Keratinocyte (primary cell): ENCODE measurements at regions not wholly inside any gene's neighbourhood (a gene's known extent, or its start where the extent isn't known, plus 50 kb on each side); places are given as distances from the start of the nearest gene placed in this dataset.

ENCODE experiments used
- EZH2 ChIP-seq: IDR thresholded peaks from one replicate; pipeline ENCODE4 v1.6.1; 2012; ENCODE audit warnings: inconsistent platforms, mild to moderate bottlenecking, low read length, moderate library complexity
- TF ChIP-seq, protein P1 (sequence below), 3 experiments: IDR thresholded peaks in 1 of 3; conservative IDR thresholded peaks in 1 of 3; optimal IDR thresholded peaks in 1 of 3; 2 replicates in 2 of 3; 3 replicates in 1 of 3; pipeline versions ENCODE3 to v1.5.1; 2011; ENCODE audit warnings: low read length in 3 of 3, mild to moderate bottlenecking in 3 of 3, moderate library complexity in 2 of 3, control low read depth in 1 of 3, inconsistent platforms in 1 of 3; ENCODE audit not compliant: insufficient read depth in 2 of 3; ENCODE audit errors: extremely low read depth in 1 of 3

- no peak for TF ChIP-seq EZH2
- TF ChIP-seq, protein P1, sequence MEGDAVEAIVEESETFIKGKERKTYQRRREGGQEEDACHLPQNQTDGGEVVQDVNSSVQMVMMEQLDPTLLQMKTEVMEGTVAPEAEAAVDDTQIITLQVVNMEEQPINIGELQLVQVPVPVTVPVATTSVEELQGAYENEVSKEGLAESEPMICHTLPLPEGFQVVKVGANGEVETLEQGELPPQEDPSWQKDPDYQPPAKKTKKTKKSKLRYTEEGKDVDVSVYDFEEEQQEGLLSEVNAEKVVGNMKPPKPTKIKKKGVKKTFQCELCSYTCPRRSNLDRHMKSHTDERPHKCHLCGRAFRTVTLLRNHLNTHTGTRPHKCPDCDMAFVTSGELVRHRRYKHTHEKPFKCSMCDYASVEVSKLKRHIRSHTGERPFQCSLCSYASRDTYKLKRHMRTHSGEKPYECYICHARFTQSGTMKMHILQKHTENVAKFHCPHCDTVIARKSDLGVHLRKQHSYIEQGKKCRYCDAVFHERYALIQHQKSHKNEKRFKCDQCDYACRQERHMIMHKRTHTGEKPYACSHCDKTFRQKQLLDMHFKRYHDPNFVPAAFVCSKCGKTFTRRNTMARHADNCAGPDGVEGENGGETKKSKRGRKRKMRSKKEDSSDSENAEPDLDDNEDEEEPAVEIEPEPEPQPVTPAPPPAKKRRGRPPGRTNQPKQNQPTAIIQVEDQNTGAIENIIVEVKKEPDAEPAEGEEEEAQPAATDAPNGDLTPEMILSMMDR (optimal IDR thresholded peaks at IDR 0.05 in 1 of 3, IDR thresholded peaks at IDR 0.05 in 1 of 3, conservative IDR thresholded peaks at IDR 0.05 in 1 of 3; ENCODE audit: extremely low read depth in 1 of 3, insufficient read depth in 2 of 3, low read length in 3 of 3): no peak
These were observed 373.8 kb downstream of the NPIPA8 start for GRCh38 chr16:17962726-17963125.
